ENCODE measurements at regions not wholly inside any gene's neighbourhood (a gene's known extent, or its start where the extent isn't known, plus 50 kb on each side); places are given as distances from the start of the nearest gene placed in this dataset.

DNA sequence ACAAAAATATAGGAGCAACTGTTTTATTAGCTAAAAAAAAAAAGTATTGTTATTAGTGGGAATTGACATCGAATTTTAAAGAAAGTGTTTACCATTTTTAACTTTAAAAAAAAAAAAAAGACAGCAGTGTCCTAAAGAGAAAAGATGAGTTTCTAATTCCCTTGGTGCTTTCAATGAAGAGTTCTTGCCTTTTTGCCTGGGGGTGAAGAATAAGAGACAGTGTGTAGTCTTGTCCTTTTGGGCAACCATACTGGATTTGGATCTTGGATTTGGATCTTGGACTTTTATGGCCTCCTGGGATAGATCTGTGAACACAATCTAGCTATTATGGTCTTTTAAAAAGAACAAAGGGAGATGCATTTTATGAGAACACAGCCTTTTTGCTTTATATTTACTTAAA, 60.2 kb upstream of the GLS start:
- Histone ChIP-seq H3K4me3 (no peak overlapping the region), H3K4me1 (replicated peaks in 1 of 2) (peaks cover 0 to 8% of the 10 kb centered on the region in 2 donors), H3K27ac (no peak overlapping the region)
- ATAC-seq (replicated peaks in 6 of 8) = no peak
- in situ Hi-C loops (cut with MboI; ENCODE audit: low pct_unique_long_range_greater_than_20kb in 2 of 9, low sequenced_read_pairs in 9 of 9, unreplicated experiment in 9 of 9) = loop anchor here in 1 of 9 experiments (25.0 kb wide), 1 partner anchor 733 kb away; no protein-coding TSS in a partner anchor
- WGBS, 10 experiments = 0 to 100% (median 72%) methylated on average over 1 of the region's 1 CpG

DNA sequence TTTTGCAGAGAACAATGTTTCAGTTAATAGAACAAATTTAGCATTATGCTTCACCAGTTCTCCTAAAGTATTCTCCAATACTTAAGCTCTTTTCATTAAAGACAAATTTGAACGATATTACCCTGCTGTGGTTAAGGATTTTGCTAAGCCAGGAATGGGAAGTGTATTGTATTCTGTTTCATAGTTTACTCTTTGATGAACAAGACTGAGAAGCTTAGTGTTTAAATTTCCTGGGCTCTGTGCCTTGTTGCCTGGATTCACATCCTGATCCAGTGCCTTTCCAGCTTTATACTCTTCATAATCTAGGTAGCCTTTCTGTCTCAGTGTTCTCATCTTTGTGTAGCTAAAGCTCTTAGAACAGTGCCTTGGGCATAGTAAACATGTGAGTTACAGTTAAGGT, 58.6 kb upstream of the GLS start:
- Histone ChIP-seq H3K4me3 (no peak overlapping the region), H3K4me1 (replicated peaks in 1 of 2) (peaks cover 0 to 8% of the 10 kb centered on the region in 2 donors), H3K27ac (no peak overlapping the region)
- in situ Hi-C loops (cut with MboI; ENCODE audit: low pct_unique_long_range_greater_than_20kb in 2 of 9, low sequenced_read_pairs in 9 of 9, unreplicated experiment in 9 of 9) = loop anchor here in 1 of 9 experiments (25.0 kb wide), 1 partner anchor 735 kb away; no protein-coding TSS in a partner anchor
- no peak for ATAC-seq (replicated peaks in 6 of 8)
- 71 to 100% (median 100%) methylated on average over 1 of the region's 1 CpG; no CpG with 5 or more reads in 3 of the 10 experiments for WGBS, 10 experiments

DNA sequence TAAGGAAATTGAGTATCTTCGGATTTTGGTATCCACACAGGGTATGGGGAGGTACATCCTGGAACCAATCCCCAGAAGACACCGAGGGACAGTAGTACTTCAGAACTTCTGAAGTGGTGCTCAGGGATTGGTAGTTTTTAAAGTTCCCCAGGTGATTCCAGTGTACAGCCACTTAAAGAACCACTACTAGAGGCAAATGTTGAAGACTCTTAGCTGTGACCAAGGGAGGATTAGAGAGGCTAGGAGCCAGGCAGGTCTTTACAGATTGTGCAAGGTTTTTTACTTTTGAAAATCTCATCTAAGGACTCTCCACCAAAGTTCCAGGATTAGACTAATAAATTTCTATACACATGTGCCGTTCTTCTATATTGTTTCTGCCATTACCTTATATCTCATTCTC, 52.9 kb upstream of the GLS start:
- Histone ChIP-seq H3K4me3 (no peak overlapping the region), H3K27ac (no peak overlapping the region), H3K4me1 (replicated peaks in 1 of 2) (no peaks in the 10 kb centered on the region)
- in situ Hi-C loops (cut with MboI; ENCODE audit: low pct_unique_long_range_greater_than_20kb in 2 of 9, low sequenced_read_pairs in 9 of 9, unreplicated experiment in 9 of 9) = no loop called here
- WGBS, 10 experiments = 48 to 90% (median 83%) methylated on average over 2 to 3 of the region's 3 CpGs
- no peak for ATAC-seq (replicated peaks in 6 of 8)

DNA sequence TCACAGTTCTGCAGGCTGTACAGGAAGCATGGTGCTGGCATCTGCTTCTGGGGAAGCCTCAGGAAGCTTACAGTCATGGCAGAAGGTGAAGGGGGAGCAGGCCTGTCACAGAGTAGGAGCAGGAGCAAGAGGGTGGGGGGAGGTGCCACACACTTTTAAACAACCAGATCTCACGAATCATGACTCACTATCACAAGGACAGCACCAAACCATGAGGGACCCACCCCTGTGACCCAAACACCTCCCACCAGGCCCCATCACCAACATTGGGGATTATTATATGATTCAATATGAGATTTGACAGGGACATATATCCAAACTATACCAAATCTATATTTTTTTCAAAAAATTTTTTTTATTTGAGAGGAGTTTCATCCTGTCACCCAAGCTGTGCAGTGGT, 51.0 kb upstream of the GLS start:
- in situ Hi-C loops (cut with MboI; ENCODE audit: low pct_unique_long_range_greater_than_20kb in 2 of 9, low sequenced_read_pairs in 9 of 9, unreplicated experiment in 9 of 9) = no loop called here
- Histone ChIP-seq H3K4me3 (no peak overlapping the region), H3K4me1 (replicated peaks in 1 of 2) (no peaks in the 10 kb centered on the region), H3K27ac (no peak overlapping the region)
- 86 to 100% (median 100%) methylated on average over 1 of the region's 1 CpG; no CpG with 5 or more reads in 7 of the 10 experiments for WGBS, 10 experiments
- no peak for ATAC-seq (replicated peaks in 6 of 8)

All from motor neuron (in vitro differentiated cells).